GM12878 (cell line): ENCODE measurements at regions not wholly inside any gene's neighbourhood (a gene's known extent, or its start where the extent isn't known, plus 50 kb on each side); places are given as distances from the start of the nearest gene placed in this dataset.

Experiments
- ATAC-seq: fragments of 200-7000 bp; cut with Tn5 transposase; 3 replicates; pipeline ENCODE4 v1.9.1; 2020; ENCODE audit warnings: mild to moderate bottlenecking, moderate library complexity
- BruUV-seq: library from RNA; stranded (reverse); fragments of 400-500 nt; replicated peaks from 2 replicates; lab custom pipeline; 2021; lab: Mats Ljungman, UMichigan
- CTCF ChIA-PET: fragments of 300-600 bp; sonication (Branson Sonifier 250); formaldehyde crosslinking; extraction: SDS; loops from one replicate; lab custom pipeline; 2021; ENCODE audit warnings: inconsistent platforms; lab: Yijun Ruan, JAX
- POLR2A ChIA-PET: fragments of 350-600 bp; formaldehyde crosslinking; extraction: SDS; loops from one replicate; lab custom pipeline; 2021; ENCODE audit warnings: inconsistent platforms; lab: Charles Lee
- RAD21 ChIA-PET: fragments of 300-600 bp; sonication (Branson Sonifier 250); formaldehyde crosslinking; loops from one replicate; lab custom pipeline; 2023; ENCODE audit warnings: antibody characterized with exemption; ENCODE audit not compliant: unreplicated experiment; lab: Charles Lee
- SMC1A ChIA-PET: fragments of 300-600 bp; sonication (Branson Sonifier 250); formaldehyde crosslinking; loops from one replicate; lab custom pipeline; 2023; ENCODE audit not compliant: unreplicated experiment, uncharacterized antibody; lab: Charles Lee
- DNase-seq: peaks from one replicate; pipeline ENCODE4 v3.0.0-alpha.2; 2011; ENCODE audit warnings: low read depth, low spot score
- FAIRE-seq: peaks from 3 replicates; lab custom pipeline; 2011; peaks lifted over from hg19 to GRCh38; lab: Jason Lieb, UNC
- H2AFZ ChIP-seq: 2 replicates; pipeline ENCODE4 v1.6.0; 2011; ENCODE audit warnings: low read depth, low read length, control low read depth; ENCODE audit not compliant: control insufficient read depth
- H3K27ac ChIP-seq: 2 replicates; pipeline ENCODE4 v1.5.1; 2011; ENCODE audit warnings: control low read depth; ENCODE audit not compliant: control insufficient read depth, insufficient read depth
- H3K27me3 ChIP-seq, 2 experiments: replicated peaks in 1 of 2; 2 replicates each; pipeline versions ENCODE4 v1.6.0 to v1.6.1; 2011; ENCODE audit warnings: low read length in 1 of 2; ENCODE audit not compliant: control insufficient read depth in 2 of 2, insufficient read depth in 2 of 2
- H3K36me3 ChIP-seq, 2 experiments: 2 replicates each; pipeline ENCODE4 v1.5.1; 2011; ENCODE audit warnings: low read length in 1 of 2; ENCODE audit not compliant: control insufficient read depth in 2 of 2, insufficient read depth in 2 of 2
- H3K4me1 ChIP-seq: 2 replicates; pipeline ENCODE4 v1.6.1; 2011; ENCODE audit warnings: mild to moderate bottlenecking, low read length, moderate library complexity, mixed read lengths; ENCODE audit not compliant: control insufficient read depth, insufficient read depth
- H3K4me2 ChIP-seq: 2 replicates; pipeline ENCODE4 v1.6.0; 2011; ENCODE audit warnings: control low read depth; ENCODE audit not compliant: control insufficient read depth, insufficient read depth
- H3K4me3 ChIP-seq: fragments of 200-600 bp; sonication (generic); 2 replicates; pipeline ENCODE4 v1.5.1; 2016
- H3K79me2 ChIP-seq: 2 replicates; pipeline ENCODE4 v1.6.0; 2011; ENCODE audit warnings: low read length; ENCODE audit not compliant: control insufficient read depth, insufficient read depth
- H3K9ac ChIP-seq: 2 replicates; pipeline ENCODE4 v1.8.0; 2011; ENCODE audit warnings: low read length, control low read depth, mixed read lengths; ENCODE audit not compliant: control insufficient read depth, insufficient read depth
- H3K9me3 ChIP-seq: replicated peaks from 3 replicates; pipeline ENCODE4 v1.5.1; 2011; ENCODE audit warnings: mild to moderate bottlenecking, low read length; ENCODE audit not compliant: control insufficient read depth, insufficient read depth
- H4K20me1 ChIP-seq: 2 replicates; pipeline ENCODE4 v1.6.0; 2011; ENCODE audit not compliant: control insufficient read depth, insufficient read depth
- ATF7 ChIP-seq: fragments of 450-650 bp; IDR thresholded peaks from 2 replicates; pipeline ENCODE4 v1.6.1; 2016; ENCODE audit warnings: low read depth, mild to moderate bottlenecking
- CHD4 ChIP-seq: fragments of 200-600 bp; sonication (generic); IDR thresholded peaks from 2 replicates; pipeline ENCODE4 v1.6.1; 2016; ENCODE audit warnings: mild to moderate bottlenecking
- HDAC2 ChIP-seq: fragments of 200-600 bp; sonication (generic); IDR thresholded peaks from 2 replicates; pipeline ENCODE4 v1.6.1; 2017
- JUND ChIP-seq: IDR thresholded peaks from 2 replicates; pipeline ENCODE4 v1.6.1; 2012; ENCODE audit warnings: low read depth, mild to moderate bottlenecking, low read length, improper control_type of control experiment, moderate library complexity
- MTA3 ChIP-seq: IDR thresholded peaks from 2 replicates; pipeline ENCODE4 v1.6.1; 2012; ENCODE audit warnings: low read length, inconsistent platforms, borderline replicate concordance
- RB1 ChIP-seq: fragments of 450-650 bp; formaldehyde crosslinking; IDR thresholded peaks from 2 replicates; pipeline ENCODE4 v1.6.1; 2017; ENCODE audit warnings: mild to moderate bottlenecking, borderline replicate concordance
- YBX1 ChIP-seq: fragments of 450-650 bp; IDR thresholded peaks from 2 replicates; pipeline ENCODE4 v1.6.1; 2016; ENCODE audit warnings: antibody characterized with exemption
- ZNF24 ChIP-seq: fragments of 450-650 bp; IDR thresholded peaks from 2 replicates; pipeline ENCODE4 v1.6.1; 2017; ENCODE audit warnings: antibody characterized with exemption, mild to moderate bottlenecking
- WGBS: methylation state at CpG from one replicate; pipeline ENCODE4 v1.1.6; 2016; ENCODE audit warnings: low lambda C conversion rate; ENCODE audit not compliant: insufficient replicate concordance, insufficient coverage; ENCODE audit errors: missing lambda C conversion rate; 5-methylcytosine and 5-hydroxymethylcytosine counted together
- in situ Hi-C: fragments of 300-500 bp; cut with MboI; formaldehyde crosslinking; loops from 9 replicates; pipeline ENCODE4 v1.14.3; 2018; ENCODE audit warnings: mixed read lengths
- intact Hi-C: fragments of 100-400 bp; cut with micrococcal nuclease; formaldehyde crosslinking; loops from one replicate; pipeline ENCODE4 v1.14.2; 2022; ENCODE audit not compliant: unreplicated experiment
- TF ChIP-seq, protein P1 (sequence below): IDR thresholded peaks from 2 replicates; pipeline ENCODE4 v1.6.1; 2012; ENCODE audit warnings: mild to moderate bottlenecking, low read depth, low read length
- TF ChIP-seq, protein P2 (sequence below), 3 experiments: IDR thresholded peaks in 2 of 3; conservative IDR thresholded peaks in 1 of 3; 2 replicates each; pipeline ENCODE4 v1.5.1; 2011; ENCODE audit warnings: low read depth in 3 of 3, low read length in 3 of 3, mild to moderate bottlenecking in 3 of 3, control low read depth in 2 of 3, moderate library complexity in 2 of 3, inconsistent platforms in 1 of 3, mixed read lengths in 1 of 3; ENCODE audit not compliant: control insufficient read depth in 2 of 3, insufficient read depth in 1 of 3; ENCODE audit errors: extremely low read depth in 1 of 3
- TF ChIP-seq, protein P3 (sequence below): fragments of 450-650 bp; IDR thresholded peaks from 2 replicates; pipeline ENCODE4 v1.6.1; 2017; ENCODE audit warnings: antibody characterized with exemption, mild to moderate bottlenecking, moderate library complexity

DNA sequence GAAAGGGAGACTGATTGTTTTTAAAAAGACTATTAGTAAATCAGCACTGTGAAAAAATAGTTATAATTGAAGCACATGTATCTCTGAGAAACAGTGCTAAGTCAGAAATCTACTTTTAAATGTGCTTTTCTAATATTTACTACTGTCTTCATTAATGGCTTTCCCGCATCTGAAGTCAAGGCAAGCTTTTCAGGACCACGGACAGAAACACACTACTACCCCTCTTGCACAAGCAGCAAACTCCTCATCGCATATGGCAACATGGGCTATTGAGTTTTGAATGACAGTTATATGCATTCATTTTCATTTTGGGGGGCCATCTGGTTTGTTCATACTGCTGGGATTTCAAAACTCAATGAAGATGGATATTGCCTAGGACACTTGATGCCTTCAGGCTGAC lies 433.4 kb upstream of the CAMK1G start:
- intact Hi-C loops = no loop called here
- no peak overlapping the region for H3K4me2 ChIP-seq
- H3K9ac ChIP-seq = no peak overlapping the region
- H3K27me3 ChIP-seq = no peaks in the 10 kb centered on the region; a peak in 1 of 4 replicates
- no peaks in the 10 kb centered on the region for H4K20me1 ChIP-seq
- no peak for TF ChIP-seq ZNF24
- TF ChIP-seq, protein P1, sequence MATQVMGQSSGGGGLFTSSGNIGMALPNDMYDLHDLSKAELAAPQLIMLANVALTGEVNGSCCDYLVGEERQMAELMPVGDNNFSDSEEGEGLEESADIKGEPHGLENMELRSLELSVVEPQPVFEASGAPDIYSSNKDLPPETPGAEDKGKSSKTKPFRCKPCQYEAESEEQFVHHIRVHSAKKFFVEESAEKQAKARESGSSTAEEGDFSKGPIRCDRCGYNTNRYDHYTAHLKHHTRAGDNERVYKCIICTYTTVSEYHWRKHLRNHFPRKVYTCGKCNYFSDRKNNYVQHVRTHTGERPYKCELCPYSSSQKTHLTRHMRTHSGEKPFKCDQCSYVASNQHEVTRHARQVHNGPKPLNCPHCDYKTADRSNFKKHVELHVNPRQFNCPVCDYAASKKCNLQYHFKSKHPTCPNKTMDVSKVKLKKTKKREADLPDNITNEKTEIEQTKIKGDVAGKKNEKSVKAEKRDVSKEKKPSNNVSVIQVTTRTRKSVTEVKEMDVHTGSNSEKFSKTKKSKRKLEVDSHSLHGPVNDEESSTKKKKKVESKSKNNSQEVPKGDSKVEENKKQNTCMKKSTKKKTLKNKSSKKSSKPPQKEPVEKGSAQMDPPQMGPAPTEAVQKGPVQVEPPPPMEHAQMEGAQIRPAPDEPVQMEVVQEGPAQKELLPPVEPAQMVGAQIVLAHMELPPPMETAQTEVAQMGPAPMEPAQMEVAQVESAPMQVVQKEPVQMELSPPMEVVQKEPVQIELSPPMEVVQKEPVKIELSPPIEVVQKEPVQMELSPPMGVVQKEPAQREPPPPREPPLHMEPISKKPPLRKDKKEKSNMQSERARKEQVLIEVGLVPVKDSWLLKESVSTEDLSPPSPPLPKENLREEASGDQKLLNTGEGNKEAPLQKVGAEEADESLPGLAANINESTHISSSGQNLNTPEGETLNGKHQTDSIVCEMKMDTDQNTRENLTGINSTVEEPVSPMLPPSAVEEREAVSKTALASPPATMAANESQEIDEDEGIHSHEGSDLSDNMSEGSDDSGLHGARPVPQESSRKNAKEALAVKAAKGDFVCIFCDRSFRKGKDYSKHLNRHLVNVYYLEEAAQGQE = peak; percentile 94
- TF ChIP-seq ATF7 = no peak
- no peak for TF ChIP-seq YBX1
- no peak for TF ChIP-seq MTA3
- TF ChIP-seq, all 136 proteins: peak for 1
- no peak overlapping the region for H3K4me3 ChIP-seq
- ATAC-seq = no peak
- ChIA-PET RAD21 (no interaction called here), SMC1A (no interaction called here), CTCF (no interaction called here), POLR2A (no interaction called here)
- in situ Hi-C loops = no loop called here
- H3K4me1 ChIP-seq = no peaks in the 10 kb centered on the region
- no TSS peak for BruUV-seq
- no peaks in the 10 kb centered on the region for H3K36me3 ChIP-seq
- no peak overlapping the region for H3K27ac ChIP-seq
- 29% methylated on average over 3 of the region's 3 CpGs for WGBS
- no peak overlapping the region for H2AFZ ChIP-seq
- H3K9me3 ChIP-seq = no peaks in the 10 kb centered on the region
- H3K79me2 ChIP-seq = no peaks in the 10 kb centered on the region
- DNase-seq = no peak
- no peak for FAIRE-seq

DNA sequence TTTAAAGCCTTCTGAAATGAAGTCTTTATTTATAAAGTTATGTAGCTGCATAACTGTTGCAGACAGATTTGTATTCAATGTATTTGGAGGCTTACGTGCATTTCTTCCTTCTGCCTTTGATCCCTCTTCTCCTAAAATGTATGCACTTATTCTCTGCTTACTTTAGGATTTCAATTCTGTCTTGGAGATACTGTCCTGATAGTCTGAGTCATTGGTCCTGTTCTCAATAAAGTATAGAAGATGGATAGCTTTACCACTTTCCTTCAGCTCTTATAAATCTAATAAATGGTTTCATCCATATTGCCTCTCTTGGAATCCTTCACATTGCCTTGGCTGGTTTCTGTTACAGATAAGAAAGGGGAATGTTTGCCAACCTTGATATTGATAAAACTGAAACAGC lies 430.1 kb upstream of the CAMK1G start:
- H3K27ac ChIP-seq = no peak overlapping the region
- SMC1A ChIA-PET = no interaction called here
- intact Hi-C loops = no loop called here
- CTCF ChIA-PET = no interaction called here
- ATAC-seq (no peak), DNase-seq (no peak), FAIRE-seq (no peak)
- no peak overlapping the region for H3K4me3 ChIP-seq
- H3K9me3 ChIP-seq = no peaks in the 10 kb centered on the region
- no peaks in the 10 kb centered on the region for H4K20me1 ChIP-seq
- H3K27me3 ChIP-seq = no peaks in the 10 kb centered on the region; a peak in 1 of 4 replicates
- in situ Hi-C loops = no loop called here
- RAD21 ChIA-PET = no interaction called here
- H3K4me2 ChIP-seq = no peak overlapping the region
- 0% methylated on average over 1 of the region's 1 CpG for WGBS
- H3K4me1 ChIP-seq = no peaks in the 10 kb centered on the region
- POLR2A ChIA-PET = no interaction called here
- BruUV-seq = no TSS peak
- no peaks in the 10 kb centered on the region for H3K79me2 ChIP-seq
- H3K9ac ChIP-seq = no peak overlapping the region
- H3K36me3 ChIP-seq = no peaks in the 10 kb centered on the region
- no peak overlapping the region for H2AFZ ChIP-seq
- no peak for TF ChIP-seq HDAC2
- TF ChIP-seq RB1 = no peak
- TF ChIP-seq, protein P2, sequence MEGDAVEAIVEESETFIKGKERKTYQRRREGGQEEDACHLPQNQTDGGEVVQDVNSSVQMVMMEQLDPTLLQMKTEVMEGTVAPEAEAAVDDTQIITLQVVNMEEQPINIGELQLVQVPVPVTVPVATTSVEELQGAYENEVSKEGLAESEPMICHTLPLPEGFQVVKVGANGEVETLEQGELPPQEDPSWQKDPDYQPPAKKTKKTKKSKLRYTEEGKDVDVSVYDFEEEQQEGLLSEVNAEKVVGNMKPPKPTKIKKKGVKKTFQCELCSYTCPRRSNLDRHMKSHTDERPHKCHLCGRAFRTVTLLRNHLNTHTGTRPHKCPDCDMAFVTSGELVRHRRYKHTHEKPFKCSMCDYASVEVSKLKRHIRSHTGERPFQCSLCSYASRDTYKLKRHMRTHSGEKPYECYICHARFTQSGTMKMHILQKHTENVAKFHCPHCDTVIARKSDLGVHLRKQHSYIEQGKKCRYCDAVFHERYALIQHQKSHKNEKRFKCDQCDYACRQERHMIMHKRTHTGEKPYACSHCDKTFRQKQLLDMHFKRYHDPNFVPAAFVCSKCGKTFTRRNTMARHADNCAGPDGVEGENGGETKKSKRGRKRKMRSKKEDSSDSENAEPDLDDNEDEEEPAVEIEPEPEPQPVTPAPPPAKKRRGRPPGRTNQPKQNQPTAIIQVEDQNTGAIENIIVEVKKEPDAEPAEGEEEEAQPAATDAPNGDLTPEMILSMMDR (IDR thresholded peaks at IDR 0.05 in 2 of 3, conservative IDR thresholded peaks at IDR 0.05 in 1 of 3; ENCODE audit: control insufficient read depth in 2 of 3, extremely low read depth in 1 of 3, insufficient read depth in 1 of 3, low read depth in 3 of 3, low read length in 3 of 3) = no peak
- no peak for TF ChIP-seq JUND
- TF ChIP-seq, protein P3, sequence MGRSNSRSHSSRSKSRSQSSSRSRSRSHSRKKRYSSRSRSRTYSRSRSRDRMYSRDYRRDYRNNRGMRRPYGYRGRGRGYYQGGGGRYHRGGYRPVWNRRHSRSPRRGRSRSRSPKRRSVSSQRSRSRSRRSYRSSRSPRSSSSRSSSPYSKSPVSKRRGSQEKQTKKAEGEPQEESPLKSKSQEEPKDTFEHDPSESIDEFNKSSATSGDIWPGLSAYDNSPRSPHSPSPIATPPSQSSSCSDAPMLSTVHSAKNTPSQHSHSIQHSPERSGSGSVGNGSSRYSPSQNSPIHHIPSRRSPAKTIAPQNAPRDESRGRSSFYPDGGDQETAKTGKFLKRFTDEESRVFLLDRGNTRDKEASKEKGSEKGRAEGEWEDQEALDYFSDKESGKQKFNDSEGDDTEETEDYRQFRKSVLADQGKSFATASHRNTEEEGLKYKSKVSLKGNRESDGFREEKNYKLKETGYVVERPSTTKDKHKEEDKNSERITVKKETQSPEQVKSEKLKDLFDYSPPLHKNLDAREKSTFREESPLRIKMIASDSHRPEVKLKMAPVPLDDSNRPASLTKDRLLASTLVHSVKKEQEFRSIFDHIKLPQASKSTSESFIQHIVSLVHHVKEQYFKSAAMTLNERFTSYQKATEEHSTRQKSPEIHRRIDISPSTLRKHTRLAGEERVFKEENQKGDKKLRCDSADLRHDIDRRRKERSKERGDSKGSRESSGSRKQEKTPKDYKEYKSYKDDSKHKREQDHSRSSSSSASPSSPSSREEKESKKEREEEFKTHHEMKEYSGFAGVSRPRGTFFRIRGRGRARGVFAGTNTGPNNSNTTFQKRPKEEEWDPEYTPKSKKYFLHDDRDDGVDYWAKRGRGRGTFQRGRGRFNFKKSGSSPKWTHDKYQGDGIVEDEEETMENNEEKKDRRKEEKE = no peak
- TF ChIP-seq CHD4 = no peak
